GM18873 (cell line): ENCODE measurements at regions not wholly inside any gene's neighbourhood (a gene's known extent, or its start where the extent isn't known, plus 50 kb on each side); places are given as distances from the start of the nearest gene placed in this dataset.

Experiments used
- ATAC-seq: cut with Tn5 transposase; IDR thresholded peaks from one replicate; pipeline ENCODE4 v1.9.1; 2021; ENCODE audit warnings: mild to moderate bottlenecking, moderate library complexity, moderate number of reproducible peaks; ENCODE audit not compliant: unreplicated experiment, low FRiP score

DNA sequence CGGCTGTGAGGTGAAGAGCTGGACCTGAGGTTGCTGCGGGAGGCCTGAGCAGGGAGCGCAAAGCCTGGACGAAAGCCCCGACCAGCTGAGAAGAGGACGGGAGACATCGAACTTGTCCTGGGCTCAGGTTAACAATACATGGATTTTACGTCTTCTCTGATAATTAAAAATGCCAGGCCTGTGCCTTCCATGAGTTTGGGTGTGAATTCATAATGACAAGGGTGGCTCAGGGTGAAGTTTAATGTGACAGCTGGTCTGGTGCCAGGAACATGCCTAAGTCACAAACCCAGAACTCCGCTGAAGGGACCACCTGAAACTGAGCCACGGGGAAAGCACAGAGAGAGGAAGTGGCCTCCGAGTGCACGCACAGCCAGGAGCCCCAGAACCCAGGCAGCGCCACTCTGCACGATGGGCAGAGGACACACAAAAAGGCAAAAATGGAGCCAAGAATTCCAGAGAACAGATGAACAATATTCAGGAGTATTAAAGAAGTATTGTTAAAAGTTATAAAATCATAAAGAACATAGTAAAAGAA, 150.1 kb upstream of the RPS6KA2 start:
- no peak for ATAC-seq

DNA sequence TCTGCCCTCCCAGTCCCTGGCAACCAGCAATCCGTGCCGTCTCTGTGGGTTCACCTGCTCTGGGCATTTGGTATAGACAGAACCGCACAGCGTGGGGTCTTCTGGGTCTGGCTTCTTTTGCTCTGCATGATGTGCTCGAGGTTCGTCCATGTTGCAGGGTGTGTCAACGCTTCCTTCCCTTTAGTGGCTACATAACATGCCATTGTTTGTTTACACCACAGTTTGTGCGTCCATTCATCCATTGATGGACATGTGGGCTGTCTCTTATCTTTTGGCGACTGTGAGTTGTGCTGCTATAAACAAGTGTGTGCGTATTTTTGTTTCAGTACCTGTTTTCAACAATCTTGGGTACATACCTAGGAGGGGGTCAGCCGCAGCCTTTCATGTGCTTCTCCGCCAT, 149.5 kb upstream of the RPS6KA2 start:
- no peak for ATAC-seq

GRCh38 chr6:166775923-166776220, 148.8 kb upstream of the RPS6KA2 start:
- no peak for ATAC-seq

GRCh38 chr6:166775180-166775922, 148.3 kb upstream of the RPS6KA2 start:
- no peak for ATAC-seq

GRCh38 chr6:166774770-166775169, 147.7 kb upstream of the RPS6KA2 start:
- ATAC-seq: no peak

GRCh38 chr6:166774292-166774691, 147.2 kb upstream of the RPS6KA2 start:
- ATAC-seq: no peak

DNA sequence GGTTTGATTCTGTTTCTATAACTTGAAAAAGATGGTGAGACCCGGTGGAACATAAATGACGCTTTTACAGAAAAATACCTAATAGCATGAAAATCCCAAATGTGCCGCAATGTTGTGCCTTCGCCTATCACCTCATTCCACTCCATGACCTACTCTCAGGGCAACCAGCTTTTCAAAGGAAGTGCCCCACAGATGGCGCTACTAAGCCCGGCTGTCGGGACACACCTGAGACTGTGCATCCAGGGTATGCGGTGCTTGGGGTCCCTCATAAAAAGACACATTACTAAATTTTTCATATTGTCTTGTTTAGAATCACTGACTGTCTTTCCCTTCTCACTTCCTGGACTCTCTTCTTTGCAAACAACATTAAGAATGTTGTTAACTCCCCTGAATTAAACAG, 145.5 kb upstream of the RPS6KA2 start:
- ATAC-seq: no peak

- no peak for ATAC-seq
Measured at GRCh38 chr6:166771701-166772100, 144.7 kb upstream of the RPS6KA2 start.

- ATAC-seq: no peak
Measured at GRCh38 chr6:166770216-166771116, 143.4 kb upstream of the RPS6KA2 start.

- no peak for ATAC-seq
Measured at GRCh38 chr6:166769648-166770047, 142.6 kb upstream of the RPS6KA2 start.

- ATAC-seq: no peak
Measured at GRCh38 chr6:166768761-166769160, 141.7 kb upstream of the RPS6KA2 start.

GRCh38 chr6:166767230-166767629, 140.2 kb upstream of the RPS6KA2 start:
- no peak for ATAC-seq

DNA sequence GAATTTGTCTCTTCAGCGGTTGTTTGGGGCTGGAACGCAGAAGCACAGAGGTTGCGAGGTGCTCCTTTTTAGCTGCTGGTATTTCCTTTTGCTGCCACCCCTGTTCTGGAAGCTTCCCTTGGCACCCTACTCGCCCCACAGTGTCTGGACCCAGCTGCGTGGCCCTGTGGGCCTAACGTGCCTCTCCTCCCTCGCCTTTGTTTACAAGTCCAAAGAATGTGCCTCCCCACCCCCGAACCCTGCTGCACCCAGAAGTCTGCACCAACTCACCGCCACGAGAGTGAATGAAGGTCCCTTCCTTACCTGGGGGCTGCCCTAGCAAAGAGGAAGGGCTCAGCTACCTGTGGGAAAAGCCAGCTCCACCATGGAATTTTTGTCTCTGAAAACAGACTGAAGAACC, 139.7 kb upstream of the RPS6KA2 start:
- ATAC-seq: no peak

DNA sequence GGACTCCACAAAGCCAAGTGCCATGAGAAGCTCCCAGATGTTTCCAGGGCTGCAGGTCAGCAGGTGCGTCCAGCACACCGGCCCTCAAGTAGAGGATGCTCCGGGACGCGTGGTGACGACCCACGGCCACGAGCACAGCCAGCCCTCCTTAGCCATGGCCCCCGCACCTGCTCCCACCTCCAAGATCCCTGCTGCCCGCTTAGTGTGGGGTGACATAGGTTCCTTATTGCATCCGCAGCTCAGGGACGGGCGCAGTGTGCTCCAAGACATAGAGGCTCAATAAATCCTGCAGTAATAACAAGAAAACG, 138.1 kb upstream of the RPS6KA2 start:
- no peak for ATAC-seq

DNA sequence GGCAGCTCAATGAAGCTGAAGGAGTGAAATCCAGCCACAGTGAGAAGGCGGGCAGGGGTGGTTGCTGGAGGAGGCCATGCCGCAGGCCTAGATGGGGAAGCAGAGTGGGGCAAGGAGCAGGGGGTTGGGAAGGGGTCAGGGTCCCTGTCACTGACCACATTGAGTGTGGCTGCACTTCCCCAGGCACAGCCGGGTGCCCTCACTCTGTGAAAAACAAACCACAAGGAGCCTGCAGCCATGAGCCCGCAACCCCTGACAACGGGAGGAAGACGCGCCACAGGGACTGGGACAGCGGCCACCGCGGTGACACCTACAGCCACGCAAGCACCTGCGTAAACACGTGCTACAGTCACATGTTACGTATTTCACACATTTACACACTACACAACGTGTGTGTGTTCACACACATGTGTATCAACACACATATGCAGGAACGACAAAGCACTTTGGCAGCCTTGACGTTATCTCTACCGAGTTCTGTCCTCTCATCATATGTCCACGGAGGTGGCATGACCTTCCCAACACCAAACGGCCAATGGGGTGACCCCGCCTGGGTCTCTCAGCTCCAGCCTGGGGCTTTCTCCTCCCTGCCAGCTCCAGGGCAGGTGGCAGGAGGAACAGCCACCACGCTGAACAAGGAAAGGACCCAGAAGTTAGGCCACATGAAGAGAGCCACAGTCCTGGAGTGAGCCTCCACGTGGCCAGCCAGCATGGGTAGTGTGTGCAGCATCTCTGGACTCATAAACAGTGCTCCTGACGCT, 137.6 kb upstream of the RPS6KA2 start:
- ATAC-seq: no peak

DNA sequence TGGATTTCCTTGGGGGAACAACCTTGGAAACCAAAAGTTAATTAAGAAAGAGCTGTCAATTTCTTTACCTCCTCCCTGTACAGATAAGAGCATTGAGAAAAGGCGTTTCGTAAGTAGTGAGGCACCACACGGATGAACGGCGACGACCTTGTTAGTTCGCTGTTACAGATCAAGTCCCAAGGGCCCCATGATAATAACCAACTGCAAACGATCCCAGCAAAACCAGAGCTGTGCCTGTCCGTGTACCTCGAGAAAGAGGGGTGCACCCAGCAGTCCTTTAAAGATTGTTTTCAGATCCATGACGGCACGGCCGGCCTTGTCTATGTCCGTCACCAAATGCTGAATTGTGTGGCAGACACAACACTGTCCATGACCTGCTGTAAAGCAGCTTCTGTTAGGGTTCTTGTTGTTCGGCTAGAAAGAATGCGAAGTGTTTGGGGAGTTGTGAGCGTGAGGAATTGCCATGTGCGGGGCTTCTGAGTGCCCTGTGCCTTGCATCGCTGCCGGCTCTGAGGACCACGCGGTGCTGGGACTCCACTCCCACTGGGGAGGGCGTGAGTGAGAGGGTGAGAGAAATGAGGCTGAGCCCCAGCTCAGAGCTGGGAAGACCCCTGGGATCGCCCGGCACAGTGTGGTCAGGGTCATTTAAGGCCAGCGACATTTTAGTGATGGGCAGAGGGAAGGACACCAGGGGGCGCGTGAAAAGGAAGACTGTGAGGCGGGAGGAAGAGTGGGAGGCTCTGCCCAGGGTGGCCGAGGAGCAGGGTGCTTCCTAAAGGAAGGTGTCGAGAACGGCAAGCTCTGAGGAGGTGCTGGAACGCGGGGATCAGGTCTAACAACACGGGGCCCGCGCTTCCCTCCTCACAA, 136.8 kb upstream of the RPS6KA2 start:
- ATAC-seq: no peak

GRCh38 chr6:166761801-166762200, 134.8 kb upstream of the RPS6KA2 start:
- ATAC-seq: no peak

DNA sequence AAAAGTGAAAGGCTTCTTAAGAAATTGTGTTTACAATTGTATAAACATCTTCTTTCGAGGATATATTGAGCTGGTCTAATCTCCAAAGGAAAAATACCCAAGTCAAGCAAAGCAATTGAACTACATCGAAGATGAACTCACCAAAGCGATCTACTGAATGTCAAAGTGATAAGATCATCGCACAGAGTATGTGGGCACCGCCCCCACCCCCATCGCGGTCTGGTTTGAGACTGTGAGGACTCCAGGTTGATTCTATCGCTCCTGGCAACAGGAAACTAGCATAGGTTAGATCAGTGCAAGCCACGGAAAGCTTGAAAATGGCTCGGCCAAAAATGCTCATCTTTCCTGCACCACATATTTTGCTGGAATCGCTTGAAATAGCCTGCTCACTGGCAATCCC, 133.2 kb upstream of the RPS6KA2 start:
- no peak for ATAC-seq

- ATAC-seq: no peak
Measured at GRCh38 chr6:166758136-166758704, 131.2 kb upstream of the RPS6KA2 start.
